DND-41 (cell line): ENCODE measurements at regions not wholly inside any gene's neighbourhood (a gene's known extent, or its start where the extent isn't known, plus 50 kb on each side); places are given as distances from the start of the nearest gene placed in this dataset.

Experiments
- ATAC-seq: fragments of 200-7000 bp; cut with Tn5 transposase; 3 replicates; pipeline ENCODE4 v1.9.1; 2021; ENCODE audit warnings: low read depth; ENCODE audit not compliant: insufficient read depth
- DNase-seq: peaks from one replicate; pipeline ENCODE4 v3.0.0-alpha.2; 2020
- H2AFZ ChIP-seq: 2 replicates; pipeline ENCODE4 v1.6.0; 2012; ENCODE audit warnings: low read depth, low read length
- H3K27ac ChIP-seq: 2 replicates; pipeline ENCODE4 v1.5.1; 2012; ENCODE audit warnings: low read length, inconsistent platforms
- H3K27me3 ChIP-seq: fragments of 200-600 bp; sonication (generic); 2 replicates; pipeline ENCODE4 v1.6.0; 2012; ENCODE audit warnings: low read length, mild to moderate bottlenecking, inconsistent platforms; ENCODE audit not compliant: insufficient read depth, poor library complexity
- H3K36me3 ChIP-seq: 2 replicates; pipeline ENCODE4 v1.5.1; 2012; ENCODE audit warnings: low read length, inconsistent platforms; ENCODE audit not compliant: insufficient read depth
- H3K4me1 ChIP-seq: 2 replicates; pipeline ENCODE4 v1.5.1; 2012; ENCODE audit warnings: mild to moderate bottlenecking, low read length; ENCODE audit not compliant: insufficient read depth
- H3K4me2 ChIP-seq: 2 replicates; pipeline ENCODE4 v1.6.0; 2012; ENCODE audit warnings: mild to moderate bottlenecking, moderate library complexity, low read length, inconsistent platforms; ENCODE audit not compliant: insufficient read depth
- H3K4me3 ChIP-seq, 2 experiments: fragments of 200-600 bp in 1 of 2; shearing (Covaris generic) in 1 of 2; 2 replicates each; pipeline ENCODE4 v1.5.1; 2012 to 2016; ENCODE audit warnings: inconsistent platforms in 2 of 2, low read length in 2 of 2, mild to moderate bottlenecking in 2 of 2, low read depth in 1 of 2, moderate library complexity in 1 of 2
- H3K79me2 ChIP-seq: 2 replicates; pipeline ENCODE4 v1.6.0; 2012; ENCODE audit warnings: low read length, inconsistent platforms; ENCODE audit not compliant: insufficient read depth
- H3K9ac ChIP-seq: 2 replicates; pipeline ENCODE4 v1.6.0; 2012; ENCODE audit warnings: low read depth, mild to moderate bottlenecking, inconsistent platforms, low read length, moderate library complexity
- H3K9me3 ChIP-seq: 2 replicates; pipeline ENCODE4 v1.5.1; 2012; ENCODE audit warnings: low read length, moderate library complexity, mild to moderate bottlenecking, inconsistent platforms; ENCODE audit not compliant: insufficient read depth, severe bottlenecking
- H4K20me1 ChIP-seq: 2 replicates; pipeline ENCODE4 v1.6.0; 2012; ENCODE audit warnings: low read length; ENCODE audit not compliant: insufficient read depth
- CTCF ChIP-seq: IDR thresholded peaks from 2 replicates; pipeline ENCODE4 v1.5.1; 2012; ENCODE audit warnings: borderline replicate concordance, low read length, moderate library complexity, mild to moderate bottlenecking; ENCODE audit not compliant: poor library complexity, severe bottlenecking; ENCODE audit errors: extremely low read depth
- EZH2 ChIP-seq: IDR thresholded peaks from 3 replicates; pipeline ENCODE4 v1.6.1; 2012; ENCODE audit warnings: borderline replicate concordance, low read depth, mild to moderate bottlenecking, moderate library complexity, low read length, inconsistent platforms; ENCODE audit not compliant: severe bottlenecking

GRCh38 chr6:2563635-2564034, 187.1 kb downstream of the MYLK4 start:
- DNase-seq (no peak), ATAC-seq (no peak)
- no peaks in the 10 kb centered on the region for H3K4me1 ChIP-seq
- H3K9me3 ChIP-seq: no peaks in the 10 kb centered on the region
- H3K4me3 ChIP-seq: no peak overlapping the region
- no peaks in the 10 kb centered on the region for H3K79me2 ChIP-seq
- no peak overlapping the region for H2AFZ ChIP-seq
- no peak overlapping the region for H3K9ac ChIP-seq
- H4K20me1 ChIP-seq: no peaks in the 10 kb centered on the region
- H3K27me3 ChIP-seq: peaks cover 6% of the 10 kb centered on the region
- no peak overlapping the region for H3K27ac ChIP-seq
- TF ChIP-seq EZH2 (no peak), CTCF (no peak)
- no peaks in the 10 kb centered on the region for H3K36me3 ChIP-seq
- H3K4me2 ChIP-seq: no peak overlapping the region

GRCh38 chr6:2562721-2563451, 187.8 kb downstream of the MYLK4 start:
- no peak for TF ChIP-seq CTCF
- TF ChIP-seq EZH2: no peak
- Histone ChIP-seq H3K4me1 (no peaks in the 10 kb centered on the region), H3K36me3 (no peaks in the 10 kb centered on the region), H3K9me3 (no peaks in the 10 kb centered on the region), H3K79me2 (no peaks in the 10 kb centered on the region), H4K20me1 (no peaks in the 10 kb centered on the region), H3K9ac (no peak overlapping the region), H3K27ac (no peak overlapping the region), H3K4me3 (no peak overlapping the region), H3K27me3 (peaks cover 6% of the 10 kb centered on the region), H3K4me2 (no peak overlapping the region), H2AFZ (no peak overlapping the region)
- DNase-seq (no peak), ATAC-seq (no peak)

GRCh38 chr6:2560917-2561698, 189.6 kb downstream of the MYLK4 start:
- Histone ChIP-seq H3K9ac (no peak overlapping the region), H3K27me3 (peaks cover 6% of the 10 kb centered on the region), H3K36me3 (no peaks in the 10 kb centered on the region), H2AFZ (no peak overlapping the region), H3K4me1 (no peaks in the 10 kb centered on the region), H3K27ac (no peak overlapping the region), H3K79me2 (no peaks in the 10 kb centered on the region), H3K4me3 (no peak overlapping the region), H4K20me1 (peaks cover 3% of the 10 kb centered on the region; the same call in 1 of the 2 replicates), H3K9me3 (no peaks in the 10 kb centered on the region), H3K4me2 (no peak overlapping the region)
- ATAC-seq: no peak
- TF ChIP-seq CTCF: no peak
- DNase-seq: no peak
